ENCODE measurements at regions not wholly inside any gene's neighbourhood (a gene's known extent, or its start where the extent isn't known, plus 50 kb on each side); places are given as distances from the start of the nearest gene placed in this dataset.

DNA sequence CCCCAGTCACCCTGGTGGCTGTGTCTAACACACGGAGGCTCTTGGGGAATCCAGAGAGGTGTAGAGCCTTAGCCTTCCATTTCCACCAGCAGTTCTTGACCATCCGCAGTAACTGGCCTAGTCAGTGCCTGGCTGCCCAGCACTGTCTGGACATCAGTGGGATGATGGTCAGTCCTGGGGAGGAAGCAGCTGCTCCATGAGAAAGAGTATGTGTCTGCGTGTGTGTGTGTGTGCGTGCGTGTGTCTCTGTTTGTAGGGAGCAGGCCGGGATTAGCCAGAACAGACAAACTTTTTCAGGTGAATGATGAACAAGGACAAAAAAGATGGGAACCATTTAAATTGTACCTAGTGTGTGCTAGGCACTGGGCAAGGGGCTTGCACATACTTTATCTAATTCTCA, 109.3 kb upstream of the SYT13 start:
- DNase-seq (ENCODE audit: low read depth, low spot score): no peak

DNA sequence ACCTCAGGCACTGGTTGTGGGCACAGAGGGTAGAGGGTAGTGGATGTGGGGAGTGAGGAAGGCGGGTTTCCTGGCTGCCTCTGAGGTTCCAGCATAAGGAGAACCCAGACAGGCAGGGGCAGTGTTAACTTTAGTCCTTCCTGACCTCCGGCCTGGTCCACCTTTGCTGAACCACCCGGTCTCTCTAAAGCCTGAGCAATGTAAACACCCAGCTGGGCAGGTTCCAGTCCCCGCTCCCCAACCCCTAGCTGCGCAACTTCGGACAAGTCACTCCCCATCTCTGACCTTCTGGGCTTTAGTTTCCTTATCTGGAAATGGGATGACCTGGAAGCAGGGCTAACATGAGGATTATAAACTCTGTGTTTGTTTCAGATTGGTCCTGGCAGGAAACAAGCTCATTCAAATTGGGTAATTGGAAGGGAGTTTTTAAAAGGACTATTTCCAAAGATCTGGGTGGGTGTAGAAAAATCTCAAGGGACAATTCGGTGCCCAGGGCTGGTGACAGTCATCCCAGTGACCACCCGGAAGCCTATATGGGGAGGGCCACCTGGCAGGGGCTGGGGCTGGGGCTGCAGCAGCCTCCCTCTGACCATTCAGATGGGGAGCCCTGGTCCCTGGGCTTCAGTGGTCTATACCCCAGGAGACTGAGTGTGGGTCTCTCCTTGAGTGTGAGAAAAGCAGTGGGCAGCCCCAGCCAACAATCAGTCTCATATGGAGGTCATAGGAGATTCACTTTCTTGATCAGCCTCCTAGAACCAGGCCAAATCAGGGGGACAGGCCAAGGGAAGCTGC, 108.3 kb upstream of the SYT13 start:
- in situ Hi-C loops (cut with HindIII; ENCODE audit: low sequenced_read_pairs): loop anchor here (25.0 kb wide), 1 partner anchor 268 kb away; the partner anchor contains the start of gene CHST1
- DNase-seq (ENCODE audit: low read depth, low spot score): no peak
- TF ChIP-seq, protein P1, sequence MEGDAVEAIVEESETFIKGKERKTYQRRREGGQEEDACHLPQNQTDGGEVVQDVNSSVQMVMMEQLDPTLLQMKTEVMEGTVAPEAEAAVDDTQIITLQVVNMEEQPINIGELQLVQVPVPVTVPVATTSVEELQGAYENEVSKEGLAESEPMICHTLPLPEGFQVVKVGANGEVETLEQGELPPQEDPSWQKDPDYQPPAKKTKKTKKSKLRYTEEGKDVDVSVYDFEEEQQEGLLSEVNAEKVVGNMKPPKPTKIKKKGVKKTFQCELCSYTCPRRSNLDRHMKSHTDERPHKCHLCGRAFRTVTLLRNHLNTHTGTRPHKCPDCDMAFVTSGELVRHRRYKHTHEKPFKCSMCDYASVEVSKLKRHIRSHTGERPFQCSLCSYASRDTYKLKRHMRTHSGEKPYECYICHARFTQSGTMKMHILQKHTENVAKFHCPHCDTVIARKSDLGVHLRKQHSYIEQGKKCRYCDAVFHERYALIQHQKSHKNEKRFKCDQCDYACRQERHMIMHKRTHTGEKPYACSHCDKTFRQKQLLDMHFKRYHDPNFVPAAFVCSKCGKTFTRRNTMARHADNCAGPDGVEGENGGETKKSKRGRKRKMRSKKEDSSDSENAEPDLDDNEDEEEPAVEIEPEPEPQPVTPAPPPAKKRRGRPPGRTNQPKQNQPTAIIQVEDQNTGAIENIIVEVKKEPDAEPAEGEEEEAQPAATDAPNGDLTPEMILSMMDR (IDR thresholded peaks at IDR 0.05; ENCODE audit: low read depth, low read length): no peak
- H3K4me3 ChIP-seq (ENCODE audit: low read depth, low read length): no peak overlapping the region

More for the DNA sequence above, 109.3 kb upstream of the SYT13 start:
- TF ChIP-seq, protein P1 (IDR thresholded peaks at IDR 0.05; ENCODE audit: low read depth, low read length): no peak
- H3K4me3 ChIP-seq (ENCODE audit: low read depth, low read length): no peak overlapping the region
- in situ Hi-C loops (cut with HindIII; ENCODE audit: low sequenced_read_pairs): loop anchor here (25.0 kb wide), 1 partner anchor 267 kb away; the partner anchor contains the start of gene CHST1

DNA sequence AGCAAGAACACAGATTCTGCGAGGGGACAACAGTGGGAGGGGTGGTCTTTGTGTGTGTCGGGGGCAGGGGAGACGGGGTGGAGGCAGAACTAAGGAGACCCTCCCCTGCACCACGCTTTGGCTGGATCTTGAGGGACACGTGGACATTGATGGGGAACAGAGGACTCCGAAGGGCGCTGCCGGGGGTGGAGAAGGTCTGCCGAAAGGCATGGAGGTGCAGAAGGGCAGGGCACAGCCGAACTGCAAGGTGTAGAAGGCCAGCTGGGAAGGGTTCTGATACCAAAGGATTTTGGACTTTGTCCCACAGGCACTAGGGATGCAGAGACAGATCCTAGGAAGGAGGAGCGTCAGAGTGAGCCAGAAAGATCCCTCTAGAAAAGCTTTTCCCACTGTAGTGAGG, 107.7 kb upstream of the SYT13 start:
- no peak for DNase-seq (ENCODE audit: low read depth, low spot score)
- H3K4me3 ChIP-seq (ENCODE audit: low read depth, low read length): no peak overlapping the region
- TF ChIP-seq, protein P1 (IDR thresholded peaks at IDR 0.05; ENCODE audit: low read depth, low read length): no peak
- in situ Hi-C loops (cut with HindIII; ENCODE audit: low sequenced_read_pairs): loop anchor here (25.0 kb wide), 1 partner anchor 268 kb away; the partner anchor contains the start of gene CHST1

DNA sequence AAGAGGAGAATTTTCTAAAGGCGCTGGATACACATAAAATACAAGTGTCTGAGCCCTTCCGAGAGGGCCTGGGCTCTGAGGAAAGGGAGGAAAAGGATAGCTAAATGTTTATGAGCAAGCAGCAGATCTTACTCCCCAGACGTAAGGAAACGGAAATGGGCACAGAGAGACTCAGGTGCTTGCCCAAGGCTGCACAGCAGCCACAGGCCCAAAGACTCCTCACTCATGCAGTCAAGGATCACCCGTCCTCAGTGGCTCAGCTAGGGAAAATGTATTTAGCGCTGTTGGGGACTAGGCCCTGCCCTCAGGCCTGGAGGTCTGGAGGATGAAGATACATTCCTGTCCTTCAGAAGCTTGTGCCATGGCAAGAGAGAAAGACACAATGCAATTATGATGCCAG, 107.2 kb upstream of the SYT13 start:
- DNase-seq (ENCODE audit: low read depth, low spot score): no peak
- H3K4me3 ChIP-seq (ENCODE audit: low read depth, low read length): no peak overlapping the region
- TF ChIP-seq, protein P1 (IDR thresholded peaks at IDR 0.05; ENCODE audit: low read depth, low read length): no peak
- in situ Hi-C loops (cut with HindIII; ENCODE audit: low sequenced_read_pairs): loop anchor here (25.0 kb wide), 1 partner anchor 269 kb away; the partner anchor contains the start of gene CHST1

DNA sequence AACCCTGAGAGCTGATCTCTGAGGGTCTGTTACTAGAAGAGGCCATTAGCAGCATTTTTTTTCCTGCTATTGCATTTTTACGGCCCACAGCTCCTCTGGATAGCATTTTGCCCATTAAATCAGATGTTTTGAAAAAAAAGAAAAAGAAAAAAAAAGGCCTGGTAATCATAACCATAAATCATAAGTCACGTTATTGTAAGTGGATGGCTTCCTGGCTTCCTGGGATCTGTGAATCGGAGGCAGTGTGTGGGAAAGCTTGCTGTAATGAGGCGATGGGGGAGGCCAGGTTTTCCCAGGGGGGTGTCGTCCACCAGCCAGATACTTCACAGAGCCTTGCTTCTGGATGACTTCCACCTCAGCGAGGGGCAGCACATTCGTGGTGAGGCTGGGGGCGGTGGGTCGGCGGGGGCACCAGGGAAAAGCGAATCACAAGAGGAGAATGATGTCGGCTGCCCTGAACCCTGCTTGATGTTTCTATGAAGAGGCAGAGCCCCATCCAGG, 106.5 kb upstream of the SYT13 start:
- in situ Hi-C loops (cut with HindIII; ENCODE audit: low sequenced_read_pairs): loop anchor here (25.0 kb wide), 1 partner anchor 270 kb away; the partner anchor contains the start of gene CHST1
- TF ChIP-seq, protein P1 (IDR thresholded peaks at IDR 0.05; ENCODE audit: low read depth, low read length): no peak
- DNase-seq (ENCODE audit: low read depth, low spot score): no peak
- no peak overlapping the region for H3K4me3 ChIP-seq (ENCODE audit: low read depth, low read length)

DNA sequence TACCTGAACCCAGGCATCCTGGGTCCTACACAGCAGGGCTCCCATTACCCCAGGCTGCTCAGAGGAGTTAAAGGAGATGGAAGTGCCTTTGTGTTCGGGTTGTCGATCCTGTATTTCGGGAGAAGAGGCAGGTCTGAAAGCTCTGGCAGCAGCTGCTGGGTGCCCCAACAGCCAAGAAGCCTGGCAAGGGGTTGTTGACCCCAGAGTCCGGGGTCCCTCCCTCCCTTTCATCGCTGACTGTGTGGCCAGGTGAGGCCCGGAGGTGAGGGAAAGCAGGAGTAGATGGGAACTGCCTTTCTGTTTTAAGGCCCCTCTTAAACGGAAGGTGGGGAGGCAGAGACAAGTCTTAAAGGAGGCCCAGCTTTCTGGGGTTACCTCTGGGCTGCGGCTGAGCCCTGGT, 106.0 kb upstream of the SYT13 start:
- H3K4me3 ChIP-seq (ENCODE audit: low read depth, low read length): no peak overlapping the region
- no peak for DNase-seq (ENCODE audit: low read depth, low spot score)
- in situ Hi-C loops (cut with HindIII; ENCODE audit: low sequenced_read_pairs): loop anchor here (25.0 kb wide), 1 partner anchor 270 kb away; the partner anchor contains the start of gene CHST1
- TF ChIP-seq, protein P1 (IDR thresholded peaks at IDR 0.05; ENCODE audit: low read depth, low read length): no peak

Data from astrocyte of the spinal cord (primary cell).